ENCODE measurements at regions not wholly inside any gene's neighbourhood (a gene's known extent, or its start where the extent isn't known, plus 50 kb on each side); places are given as distances from the start of the nearest gene placed in this dataset.
"Not testable (repeated sequence)": the region's sequence is repeated elsewhere in the genome, so short reads cannot be mapped to it uniquely, and the experiment has no call there.

DNA sequence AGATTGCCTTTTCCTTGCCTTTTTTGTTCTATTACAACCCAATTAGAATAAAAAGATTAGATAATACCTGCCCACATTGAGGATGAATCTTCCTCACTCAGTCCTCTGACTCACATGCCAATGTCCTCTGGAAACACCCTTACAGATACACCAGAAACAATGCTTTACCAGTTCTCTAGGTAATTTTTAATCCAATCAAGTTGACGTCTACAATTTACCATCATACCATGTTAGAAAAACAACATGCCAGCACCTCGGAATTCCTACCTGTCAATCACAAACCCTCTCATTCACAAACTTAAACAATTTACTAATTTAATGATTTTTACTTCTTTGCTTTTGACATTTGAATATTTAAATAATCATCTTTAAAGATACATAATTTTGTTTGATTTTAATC, 953.8 kb downstream of the TRHDE start:
- no peak overlapping the region for H3K9ac ChIP-seq (ENCODE audit: insufficient read depth in 1 of 2, low read length in 2 of 2)
- no peaks in the 10 kb centered on the region for H3K36me3 ChIP-seq (ENCODE audit: control insufficient read depth in 4 of 4, insufficient read depth in 4 of 4, low read length in 4 of 4)
- no peak for DNase-seq
- no peak overlapping the region for H3K27ac ChIP-seq (ENCODE audit: low read depth in 1 of 2, low read length in 1 of 2)
- ATAC-seq (ENCODE audit: insufficient read depth, low FRiP score), result no peak
- no peak overlapping the region for H3K4me3 ChIP-seq
- no peaks in the 10 kb centered on the region for H3K9me3 ChIP-seq (ENCODE audit: control insufficient read depth in 4 of 4, insufficient read depth in 3 of 4, low read length in 3 of 4)
- H3K4me1 ChIP-seq (ENCODE audit: control insufficient read depth in 5 of 5, insufficient read depth in 5 of 5, low read length in 5 of 5), result no peaks in the 10 kb centered on the region
- TF ChIP-seq, protein P1, sequence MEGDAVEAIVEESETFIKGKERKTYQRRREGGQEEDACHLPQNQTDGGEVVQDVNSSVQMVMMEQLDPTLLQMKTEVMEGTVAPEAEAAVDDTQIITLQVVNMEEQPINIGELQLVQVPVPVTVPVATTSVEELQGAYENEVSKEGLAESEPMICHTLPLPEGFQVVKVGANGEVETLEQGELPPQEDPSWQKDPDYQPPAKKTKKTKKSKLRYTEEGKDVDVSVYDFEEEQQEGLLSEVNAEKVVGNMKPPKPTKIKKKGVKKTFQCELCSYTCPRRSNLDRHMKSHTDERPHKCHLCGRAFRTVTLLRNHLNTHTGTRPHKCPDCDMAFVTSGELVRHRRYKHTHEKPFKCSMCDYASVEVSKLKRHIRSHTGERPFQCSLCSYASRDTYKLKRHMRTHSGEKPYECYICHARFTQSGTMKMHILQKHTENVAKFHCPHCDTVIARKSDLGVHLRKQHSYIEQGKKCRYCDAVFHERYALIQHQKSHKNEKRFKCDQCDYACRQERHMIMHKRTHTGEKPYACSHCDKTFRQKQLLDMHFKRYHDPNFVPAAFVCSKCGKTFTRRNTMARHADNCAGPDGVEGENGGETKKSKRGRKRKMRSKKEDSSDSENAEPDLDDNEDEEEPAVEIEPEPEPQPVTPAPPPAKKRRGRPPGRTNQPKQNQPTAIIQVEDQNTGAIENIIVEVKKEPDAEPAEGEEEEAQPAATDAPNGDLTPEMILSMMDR (IDR thresholded peaks at IDR 0.05; ENCODE audit: control extremely low read depth, extremely low read depth), result no peak
- H3K27me3 ChIP-seq (ENCODE audit: control insufficient read depth in 3 of 3, insufficient read depth in 3 of 3, low read length in 2 of 3), result no peaks in the 10 kb centered on the region
- 73 to 89% methylated on average over 2 of the region's 2 CpGs for WGBS, 2 donors

DNA sequence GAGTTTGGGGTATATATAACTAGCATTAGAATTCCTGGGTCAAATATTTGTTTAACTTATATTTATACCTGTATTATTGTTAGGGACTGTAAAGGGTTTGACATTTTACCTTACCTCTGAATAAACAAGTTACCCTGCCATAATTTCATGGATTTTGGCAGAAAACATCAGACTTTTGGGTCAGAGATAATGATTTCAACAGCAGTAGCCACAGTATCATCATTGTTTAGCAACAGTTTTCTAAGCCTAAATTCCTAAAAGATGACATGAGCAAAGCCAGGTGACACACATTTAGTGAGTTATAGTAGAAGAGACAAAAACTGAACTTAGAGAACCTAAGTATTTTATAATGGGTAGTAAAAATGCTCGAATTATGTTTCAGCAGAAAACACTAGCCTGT, 954.4 kb downstream of the TRHDE start:
- Histone ChIP-seq H3K4me3 (no peak overlapping the region), H3K36me3 (ENCODE audit: control insufficient read depth in 4 of 4, insufficient read depth in 4 of 4, low read length in 4 of 4) (no peaks in the 10 kb centered on the region), H3K4me1 (ENCODE audit: control insufficient read depth in 5 of 5, insufficient read depth in 5 of 5, low read length in 5 of 5) (no peaks in the 10 kb centered on the region), H3K9ac (ENCODE audit: insufficient read depth in 1 of 2, low read length in 2 of 2) (no peak overlapping the region), H3K27ac (ENCODE audit: low read depth in 1 of 2, low read length in 1 of 2) (no peak overlapping the region), H3K27me3 (ENCODE audit: control insufficient read depth in 3 of 3, insufficient read depth in 3 of 3, low read length in 2 of 3) (no peaks in the 10 kb centered on the region), H3K9me3 (ENCODE audit: control insufficient read depth in 4 of 4, insufficient read depth in 3 of 4, low read length in 3 of 4) (peaks cover 0 to 3% (median 1%) of the 10 kb centered on the region in 4 donors)
- no peak for DNase-seq
- TF ChIP-seq, protein P1 (IDR thresholded peaks at IDR 0.05; ENCODE audit: control extremely low read depth, extremely low read depth), result no peak
- no peak for ATAC-seq (ENCODE audit: insufficient read depth, low FRiP score)
- 78 to 83% methylated on average over 1 of the region's 1 CpG for WGBS, 2 donors

DNA sequence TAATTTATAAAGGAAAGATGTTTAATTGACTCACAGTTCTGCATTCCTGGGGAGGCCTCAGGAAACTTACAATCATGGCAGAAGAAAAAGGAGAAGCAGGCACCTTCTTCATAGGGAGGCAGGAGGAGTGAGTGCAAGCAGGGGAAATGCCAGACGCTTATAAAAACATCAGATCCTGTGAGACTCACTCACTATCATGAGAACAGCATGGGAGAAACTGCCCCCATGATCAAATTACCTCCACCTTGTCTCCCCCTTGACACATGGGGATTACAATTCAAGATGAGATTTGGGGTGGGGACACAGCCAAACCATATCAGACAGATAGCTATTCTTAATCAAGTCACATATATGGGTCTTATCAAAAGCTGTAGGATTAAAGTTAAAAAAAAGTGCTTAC, 956.7 kb downstream of the TRHDE start:
- WGBS, 2 donors, result 42 to 61% methylated on average over 1 of the region's 1 CpG
- ATAC-seq (ENCODE audit: insufficient read depth, low FRiP score); H3K27ac ChIP-seq (ENCODE audit: low read depth in 1 of 2, low read length in 1 of 2); H3K4me3 ChIP-seq; H3K9ac ChIP-seq (ENCODE audit: insufficient read depth in 1 of 2, low read length in 2 of 2); H3K27me3 ChIP-seq (ENCODE audit: control insufficient read depth in 3 of 3, insufficient read depth in 3 of 3, low read length in 2 of 3); DNase-seq; H3K4me1 ChIP-seq (ENCODE audit: control insufficient read depth in 5 of 5, insufficient read depth in 5 of 5, low read length in 5 of 5); H3K36me3 ChIP-seq (ENCODE audit: control insufficient read depth in 4 of 4, insufficient read depth in 4 of 4, low read length in 4 of 4): not testable (repeated sequence)
- peaks cover 0 to 10% (median 1%) of the 10 kb centered on the region in 4 donors for H3K9me3 ChIP-seq (ENCODE audit: control insufficient read depth in 4 of 4, insufficient read depth in 3 of 4, low read length in 3 of 4)

DNA sequence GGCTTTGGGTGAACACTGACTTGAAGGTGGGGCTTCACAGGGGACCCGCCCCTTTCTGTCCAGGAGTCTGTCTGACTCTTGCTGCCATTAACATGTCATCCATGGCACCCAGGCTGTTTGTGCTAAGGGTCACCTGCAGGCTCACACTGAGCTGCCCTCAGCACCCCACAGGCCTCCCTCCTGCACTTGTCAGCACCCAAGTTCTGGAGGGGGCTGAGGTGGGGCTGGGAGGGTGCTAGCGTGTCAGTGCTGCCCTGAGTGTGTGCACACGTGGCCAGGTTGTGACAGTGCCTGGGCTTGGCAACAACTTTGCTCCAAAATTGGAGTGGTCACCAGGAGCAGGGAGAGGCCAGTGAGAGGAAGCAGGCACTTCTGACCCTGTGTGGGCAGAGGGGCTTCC, 963.2 kb downstream of the TRHDE start:
- Histone ChIP-seq H3K27me3 (ENCODE audit: control insufficient read depth in 3 of 3, insufficient read depth in 3 of 3, low read length in 2 of 3) (no peaks in the 10 kb centered on the region), H3K4me1 (ENCODE audit: control insufficient read depth in 5 of 5, insufficient read depth in 5 of 5, low read length in 5 of 5) (no peaks in the 10 kb centered on the region), H3K27ac (ENCODE audit: low read depth in 1 of 2, low read length in 1 of 2) (no peak overlapping the region), H3K9ac (ENCODE audit: insufficient read depth in 1 of 2, low read length in 2 of 2) (no peak overlapping the region), H3K36me3 (ENCODE audit: control insufficient read depth in 4 of 4, insufficient read depth in 4 of 4, low read length in 4 of 4) (no peaks in the 10 kb centered on the region), H3K4me3 (no peak overlapping the region), H3K9me3 (ENCODE audit: control insufficient read depth in 4 of 4, insufficient read depth in 3 of 4, low read length in 3 of 4) (peaks cover 0 to 22% (median 7%) of the 10 kb centered on the region in 4 donors)
- DNase-seq, result no peak
- WGBS, 2 donors, result 84 to 89% methylated on average over 3 of the region's 3 CpGs
- no peak for ATAC-seq (ENCODE audit: insufficient read depth, low FRiP score)
- TF ChIP-seq, protein P1 (IDR thresholded peaks at IDR 0.05; ENCODE audit: control extremely low read depth, extremely low read depth), result no peak
